ENCODE measurements at regions not wholly inside any gene's neighbourhood (a gene's known extent, or its start where the extent isn't known, plus 50 kb on each side); places are given as distances from the start of the nearest gene placed in this dataset.

DNA sequence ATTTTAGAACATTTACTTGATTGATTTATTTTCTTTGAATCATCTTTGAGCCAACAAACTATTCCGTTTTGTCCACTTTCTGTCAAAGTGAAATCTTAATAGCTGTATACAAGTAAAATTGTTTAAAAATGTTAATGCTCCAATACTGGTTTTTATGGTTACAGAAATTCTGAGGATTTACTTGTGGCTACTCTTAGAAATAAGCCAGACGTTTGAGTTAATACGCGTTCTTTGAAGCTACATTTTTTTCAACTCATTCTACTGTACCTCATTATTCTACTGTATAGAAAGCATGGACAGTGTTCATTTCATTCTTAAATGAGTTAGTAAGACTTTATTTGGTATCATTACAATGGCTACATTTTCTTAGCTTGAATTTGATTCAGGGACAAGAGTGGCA, 996.2 kb upstream of the FLRT2 start:
- DNase-seq (ENCODE audit: low read depth), result no peak

GRCh38 chr14:84535484-84535883, 994.5 kb upstream of the FLRT2 start:
- no peak for DNase-seq (ENCODE audit: low read depth)

- no peak for DNase-seq (ENCODE audit: low read depth)
Measured at GRCh38 chr14:84535976-84536375, 994.0 kb upstream of the FLRT2 start.

GRCh38 chr14:84541018-84541417, 988.9 kb upstream of the FLRT2 start:
- DNase-seq (ENCODE audit: low read depth), result no peak

- no peak for DNase-seq (ENCODE audit: low read depth)
Measured at GRCh38 chr14:84543859-84544258, 986.1 kb upstream of the FLRT2 start.

GRCh38 chr14:84544486-84545131, 985.3 kb upstream of the FLRT2 start:
- no peak for DNase-seq (ENCODE audit: low read depth)

- no peak for DNase-seq (ENCODE audit: low read depth)
Measured at GRCh38 chr14:84546236-84546635, 983.7 kb upstream of the FLRT2 start.

DNA sequence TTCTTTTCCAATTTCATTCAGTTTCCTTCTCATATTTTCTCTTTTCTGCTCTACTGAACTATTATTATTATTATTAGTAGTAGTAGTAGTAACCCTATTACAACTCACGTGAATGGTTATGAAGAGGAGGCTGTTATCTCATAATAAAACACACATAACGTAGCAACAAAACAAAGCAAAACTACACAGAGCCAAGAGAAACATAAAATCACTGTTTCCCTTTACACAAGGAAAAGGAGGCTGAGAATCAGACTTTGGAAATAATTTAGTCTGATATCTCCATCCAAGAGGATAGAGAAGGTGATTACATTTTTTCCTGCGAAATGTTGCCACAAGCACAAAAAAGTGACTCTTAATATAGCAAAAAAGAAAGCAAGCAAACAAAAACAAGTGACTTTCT, 975.8 kb upstream of the FLRT2 start:
- no peak for DNase-seq (ENCODE audit: low read depth)

GRCh38 chr14:84555493-84555892, 974.5 kb upstream of the FLRT2 start:
- DNase-seq (ENCODE audit: low read depth), result no peak

DNA sequence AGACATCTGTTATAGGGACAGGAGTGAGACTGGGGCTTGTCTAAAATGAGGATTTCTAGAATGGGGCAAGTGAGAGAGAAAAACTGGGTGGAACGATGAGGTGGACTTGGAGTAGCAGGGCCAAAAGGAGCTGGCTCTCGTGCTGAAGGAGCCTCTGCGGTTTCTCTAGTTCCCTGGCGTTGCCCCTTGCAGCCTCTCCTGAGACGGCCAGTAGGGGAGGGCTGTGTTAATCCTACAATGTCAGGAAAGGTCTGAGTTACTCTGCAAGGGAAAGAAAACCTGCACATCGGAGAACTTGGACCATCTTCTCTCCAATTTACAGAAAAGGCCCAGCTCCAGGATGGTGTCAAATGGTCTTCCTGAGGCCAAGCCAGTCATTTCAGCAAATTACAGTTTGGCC, 963.8 kb upstream of the FLRT2 start:
- DNase-seq (ENCODE audit: low read depth), result no peak

- DNase-seq (ENCODE audit: low read depth), result no peak
Measured at GRCh38 chr14:84575681-84576080, 954.3 kb upstream of the FLRT2 start.

GRCh38 chr14:84579292-84579691, 950.7 kb upstream of the FLRT2 start:
- no peak for DNase-seq (ENCODE audit: low read depth)

- no peak for DNase-seq (ENCODE audit: low read depth)
Measured at GRCh38 chr14:84581041-84581440, 948.9 kb upstream of the FLRT2 start.

DNA sequence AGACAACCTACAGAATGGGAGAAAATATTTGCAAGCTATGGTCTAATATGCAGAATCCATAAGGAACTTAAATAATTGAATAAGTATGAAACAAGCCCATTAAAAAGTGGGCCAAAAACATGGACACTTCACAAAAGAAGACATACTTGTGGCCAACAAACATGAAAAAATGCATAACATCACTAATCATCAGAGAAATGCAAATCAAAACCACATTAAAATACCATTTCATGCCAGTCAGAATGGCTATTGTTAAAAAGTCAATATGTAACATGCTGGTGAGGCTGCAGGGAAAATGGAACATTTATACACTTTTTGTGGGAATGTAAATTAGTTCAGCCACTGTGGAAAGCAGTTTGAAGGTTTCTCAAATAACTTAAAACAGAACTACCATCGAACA, 945.4 kb upstream of the FLRT2 start:
- no peak for DNase-seq (ENCODE audit: low read depth)

DNA sequence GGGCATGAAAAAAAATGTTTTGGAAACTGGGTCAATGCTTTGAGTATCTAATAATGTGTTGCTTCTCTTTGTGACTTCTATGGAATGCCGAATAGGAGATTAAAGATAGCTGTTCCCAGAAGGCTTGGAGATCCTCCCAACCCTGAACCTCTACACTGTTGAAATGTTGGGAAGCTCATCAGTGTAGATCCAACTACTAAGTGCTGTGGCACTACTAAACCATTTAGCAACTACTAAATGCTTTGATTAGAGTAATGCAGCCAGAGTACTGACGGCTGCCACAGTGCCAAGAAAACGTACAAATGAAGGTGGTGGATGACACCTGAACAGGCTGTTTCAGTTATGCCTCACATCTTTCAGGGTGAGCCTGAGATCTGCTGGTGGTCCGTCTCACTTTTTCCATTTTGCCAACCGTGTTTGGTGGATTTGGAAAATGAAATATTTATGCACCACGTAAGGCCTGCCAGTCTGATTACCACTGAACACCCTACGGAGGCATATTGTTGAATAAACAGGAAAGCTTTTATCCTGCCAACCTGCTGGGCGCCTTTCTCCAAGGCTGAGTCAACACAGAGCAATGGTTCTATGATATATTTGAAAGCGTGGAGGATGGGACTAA, 938.0 kb upstream of the FLRT2 start:
- no peak for DNase-seq (ENCODE audit: low read depth)

- DNase-seq (ENCODE audit: low read depth), result no peak
Measured at GRCh38 chr14:84592770-84593169, 937.2 kb upstream of the FLRT2 start.

DNA sequence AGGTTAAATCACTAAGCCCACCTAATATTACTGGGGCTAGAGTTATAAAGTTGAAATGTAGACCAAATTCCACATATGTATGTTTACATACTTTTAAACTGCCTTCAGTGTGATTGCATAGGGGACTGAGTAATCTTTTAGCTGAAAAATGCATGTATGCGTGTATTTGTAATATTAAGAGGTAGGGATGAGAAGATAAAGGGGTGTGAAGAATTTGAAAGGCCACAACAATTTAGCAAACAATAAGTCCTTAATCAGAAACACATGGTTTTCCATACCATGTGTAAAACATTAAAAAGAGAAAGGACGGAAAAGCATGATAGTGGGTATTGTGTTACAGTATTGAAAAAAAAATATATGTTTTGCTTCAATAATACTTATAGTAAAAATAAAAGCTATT, 919.9 kb upstream of the FLRT2 start:
- no peak for DNase-seq (ENCODE audit: low read depth)

- no peak for DNase-seq (ENCODE audit: low read depth)
Measured at GRCh38 chr14:84622357-84622756, 907.6 kb upstream of the FLRT2 start.

- DNase-seq (ENCODE audit: low read depth), result no peak
Measured at GRCh38 chr14:84643446-84643845, 886.5 kb upstream of the FLRT2 start.

DNA sequence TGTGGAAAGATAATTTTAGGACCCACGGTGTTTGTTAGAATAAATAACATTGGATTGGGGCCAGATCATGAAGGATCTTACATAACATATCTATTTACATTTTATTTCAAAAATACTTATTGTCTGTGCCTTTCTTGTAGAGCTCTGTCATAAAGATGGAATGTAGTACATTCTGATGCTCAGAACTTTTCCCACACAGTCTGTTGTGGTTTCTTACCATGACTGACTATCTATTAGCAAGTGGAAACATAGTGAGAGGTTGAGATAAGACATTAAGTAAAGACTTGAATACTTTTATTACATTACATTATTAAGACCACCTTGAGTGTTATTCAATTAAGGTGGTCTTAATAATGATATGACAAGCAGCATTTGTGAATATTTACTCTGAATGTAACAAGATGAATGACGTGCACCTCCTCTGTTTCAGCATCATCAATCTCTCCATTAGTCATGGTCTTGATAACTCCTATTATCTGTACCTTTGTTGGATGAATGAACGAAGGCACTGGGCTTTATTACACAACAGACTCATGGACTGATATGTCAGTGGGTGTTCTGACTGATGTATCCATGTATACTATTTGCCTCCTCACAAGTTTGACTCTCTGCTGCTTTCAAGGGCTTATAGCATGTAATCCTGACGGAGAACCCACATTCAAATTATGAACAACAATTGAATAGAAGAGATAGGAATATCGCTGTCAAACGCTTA, 883.0 kb upstream of the FLRT2 start:
- DNase-seq (ENCODE audit: low read depth), result peak; percentile 16

GRCh38 chr14:84655014-84655413, 874.9 kb upstream of the FLRT2 start:
- DNase-seq (ENCODE audit: low read depth), result no peak

DNA sequence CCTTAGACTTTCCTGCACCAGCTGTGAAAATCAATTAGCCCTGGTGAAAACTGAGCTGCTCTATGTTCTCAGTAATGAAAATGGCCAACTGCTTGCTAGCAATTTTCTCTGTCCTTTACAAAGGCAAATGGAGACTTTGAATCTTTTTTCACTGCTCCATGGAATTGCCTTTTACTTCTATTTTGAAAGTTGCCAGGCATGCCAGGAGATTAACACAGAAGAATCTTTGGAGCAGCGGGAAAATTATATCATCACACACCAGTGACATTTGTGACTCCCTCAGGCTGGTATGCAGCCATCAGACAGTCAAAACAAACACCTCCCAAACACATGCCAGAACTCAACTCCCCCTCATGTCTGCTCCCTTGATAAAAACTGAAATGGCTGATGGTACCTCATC, 872.0 kb upstream of the FLRT2 start:
- DNase-seq (ENCODE audit: low read depth), result peak; percentile 1

GRCh38 chr14:84670796-84671195, 859.1 kb upstream of the FLRT2 start:
- no peak for DNase-seq (ENCODE audit: low read depth)

All from myocyte (in vitro differentiated cells).